Lower leg skin (tissue), 3 donors: ENCODE measurements at regions not wholly inside any gene's neighbourhood (a gene's known extent, or its start where the extent isn't known, plus 50 kb on each side); places are given as distances from the start of the nearest gene placed in this dataset.

Experiments used
- POLR2A ChIP-seq, 2 donors: fragments of 450-650 bp; IDR thresholded peaks; one replicate each; pipeline ENCODE4 v1.6.1; 2016 to 2017; ENCODE audit warnings: antibody characterized with exemption in 2 of 2, mild to moderate bottlenecking in 1 of 2, moderate library complexity in 1 of 2
- TF ChIP-seq, protein P1 (sequence below), 3 donors: fragments of 450-650 bp; IDR thresholded peaks; one replicate each; pipeline ENCODE4 v1.5.1; 2016; ENCODE audit warnings: antibody characterized with exemption in 3 of 3, mild to moderate bottlenecking in 3 of 3, moderate library complexity in 2 of 3

DNA sequence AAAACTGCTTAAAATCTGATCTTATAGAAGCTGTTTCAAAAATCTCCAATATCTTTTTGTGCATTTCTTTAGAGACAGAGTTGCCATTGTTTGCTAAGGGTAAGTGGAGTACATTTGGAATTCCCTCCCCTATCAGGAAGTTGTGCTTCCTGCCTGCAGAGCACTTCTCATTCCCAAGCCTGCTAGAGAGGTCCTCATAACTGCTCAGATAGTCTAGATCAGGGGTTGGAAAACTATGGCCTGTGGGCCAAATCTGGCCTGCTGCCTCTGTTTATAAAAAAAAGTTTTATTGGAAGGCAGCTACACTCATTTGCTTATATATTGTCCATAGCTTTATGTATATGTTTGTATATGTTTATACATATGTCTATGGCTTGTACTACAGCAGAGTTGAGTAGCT lies 333.7 kb upstream of the PROK2 start:
- TF ChIP-seq, protein P1, sequence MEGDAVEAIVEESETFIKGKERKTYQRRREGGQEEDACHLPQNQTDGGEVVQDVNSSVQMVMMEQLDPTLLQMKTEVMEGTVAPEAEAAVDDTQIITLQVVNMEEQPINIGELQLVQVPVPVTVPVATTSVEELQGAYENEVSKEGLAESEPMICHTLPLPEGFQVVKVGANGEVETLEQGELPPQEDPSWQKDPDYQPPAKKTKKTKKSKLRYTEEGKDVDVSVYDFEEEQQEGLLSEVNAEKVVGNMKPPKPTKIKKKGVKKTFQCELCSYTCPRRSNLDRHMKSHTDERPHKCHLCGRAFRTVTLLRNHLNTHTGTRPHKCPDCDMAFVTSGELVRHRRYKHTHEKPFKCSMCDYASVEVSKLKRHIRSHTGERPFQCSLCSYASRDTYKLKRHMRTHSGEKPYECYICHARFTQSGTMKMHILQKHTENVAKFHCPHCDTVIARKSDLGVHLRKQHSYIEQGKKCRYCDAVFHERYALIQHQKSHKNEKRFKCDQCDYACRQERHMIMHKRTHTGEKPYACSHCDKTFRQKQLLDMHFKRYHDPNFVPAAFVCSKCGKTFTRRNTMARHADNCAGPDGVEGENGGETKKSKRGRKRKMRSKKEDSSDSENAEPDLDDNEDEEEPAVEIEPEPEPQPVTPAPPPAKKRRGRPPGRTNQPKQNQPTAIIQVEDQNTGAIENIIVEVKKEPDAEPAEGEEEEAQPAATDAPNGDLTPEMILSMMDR (IDR thresholded peaks at IDR 0.05) = no peak
- no peak for TF ChIP-seq POLR2A (IDR thresholded peaks at IDR 0.05)
